Amniotic epithelial cell (primary cell): ENCODE measurements at regions not wholly inside any gene's neighbourhood (a gene's known extent, or its start where the extent isn't known, plus 50 kb on each side); places are given as distances from the start of the nearest gene placed in this dataset.
A peak's percentile ranks its signal among the peaks of the same experiment; 100 is the strongest.

Experiments used
- DNase-seq: peaks from one replicate; pipeline ENCODE4 v3.0.0-alpha.2; 2010; ENCODE audit warnings: low read depth

- no peak for DNase-seq
Measured at GRCh38 chr15:96262549-96263489, 67.7 kb upstream of the NR2F2 start.

GRCh38 chr15:96264351-96264798 lies 66.1 kb upstream of the NR2F2 start:
- no peak for DNase-seq

- DNase-seq: peak; percentile 66
Measured at GRCh38 chr15:96264801-96265515, 65.5 kb upstream of the NR2F2 start.

- DNase-seq: no peak
Measured at GRCh38 chr15:96266456-96266855, 64.0 kb upstream of the NR2F2 start.

GRCh38 chr15:96267463-96267862 lies 63.0 kb upstream of the NR2F2 start:
- no peak for DNase-seq

GRCh38 chr15:96268442-96269204 lies 61.9 kb upstream of the NR2F2 start:
- DNase-seq: peak; percentile 81

- peak; percentile 64 for DNase-seq
Measured at GRCh38 chr15:96270581-96271172, 59.8 kb upstream of the NR2F2 start.

- DNase-seq: no peak
Measured at GRCh38 chr15:96272427-96272826, 58.1 kb upstream of the NR2F2 start.

GRCh38 chr15:96273317-96274086 lies 57.0 kb upstream of the NR2F2 start:
- DNase-seq: peak; percentile 100

- no peak for DNase-seq
Measured at GRCh38 chr15:96274087-96274440, 56.4 kb upstream of the NR2F2 start.

- peak; percentile 44 for DNase-seq
Measured at GRCh38 chr15:96274698-96275097, 55.8 kb upstream of the NR2F2 start.

GRCh38 chr15:96276438-96277210 lies 53.9 kb upstream of the NR2F2 start:
- peak; percentile 31 for DNase-seq
